ENCODE measurements at regions not wholly inside any gene's neighbourhood (a gene's known extent, or its start where the extent isn't known, plus 50 kb on each side); places are given as distances from the start of the nearest gene placed in this dataset.
"Not testable (repeated sequence)": the region's sequence is repeated elsewhere in the genome, so short reads cannot be mapped to it uniquely, and the experiment has no call there.

- TF ChIP-seq CTCF (IDR thresholded peaks at IDR 0.05); POLR2AphosphoS5 (IDR thresholded peaks at IDR 0.05; ENCODE audit: low read depth, low read length); REST (IDR thresholded peaks at IDR 0.05; ENCODE audit: insufficient read depth in 1 of 2, low read depth in 2 of 2, low read length in 1 of 2); SIN3A (IDR thresholded peaks at IDR 0.05; ENCODE audit: borderline replicate concordance, insufficient read depth, low read depth, low read length): not testable (repeated sequence)
Observed at GRCh38 chr6:26861913-26862312, 202.4 kb upstream of the ZNF322 start.

All from Panc1 (cell line).